ENCODE measurements at regions not wholly inside any gene's neighbourhood (a gene's known extent, or its start where the extent isn't known, plus 50 kb on each side); places are given as distances from the start of the nearest gene placed in this dataset.

DNA sequence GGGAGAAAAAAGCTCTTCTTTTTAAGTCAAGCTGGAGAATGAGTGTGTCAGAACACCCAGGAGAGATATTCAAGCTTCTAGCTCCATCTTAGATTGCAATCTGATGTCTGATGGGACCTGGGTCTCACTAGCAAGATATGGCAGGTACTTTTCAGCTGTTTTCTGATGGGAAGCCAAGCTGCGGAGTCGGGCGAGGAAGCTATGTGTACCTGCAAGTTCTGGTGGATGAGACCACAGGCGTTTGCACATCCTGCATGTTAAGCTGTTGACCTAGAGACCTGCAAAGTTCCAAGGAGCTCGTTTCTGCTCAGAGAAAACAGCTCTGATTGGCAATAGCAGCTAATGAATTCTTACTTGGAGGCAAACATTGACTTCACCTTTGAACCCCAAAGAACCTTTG lies 167.3 kb upstream of the GATB start:
- TF ChIP-seq, protein P1, sequence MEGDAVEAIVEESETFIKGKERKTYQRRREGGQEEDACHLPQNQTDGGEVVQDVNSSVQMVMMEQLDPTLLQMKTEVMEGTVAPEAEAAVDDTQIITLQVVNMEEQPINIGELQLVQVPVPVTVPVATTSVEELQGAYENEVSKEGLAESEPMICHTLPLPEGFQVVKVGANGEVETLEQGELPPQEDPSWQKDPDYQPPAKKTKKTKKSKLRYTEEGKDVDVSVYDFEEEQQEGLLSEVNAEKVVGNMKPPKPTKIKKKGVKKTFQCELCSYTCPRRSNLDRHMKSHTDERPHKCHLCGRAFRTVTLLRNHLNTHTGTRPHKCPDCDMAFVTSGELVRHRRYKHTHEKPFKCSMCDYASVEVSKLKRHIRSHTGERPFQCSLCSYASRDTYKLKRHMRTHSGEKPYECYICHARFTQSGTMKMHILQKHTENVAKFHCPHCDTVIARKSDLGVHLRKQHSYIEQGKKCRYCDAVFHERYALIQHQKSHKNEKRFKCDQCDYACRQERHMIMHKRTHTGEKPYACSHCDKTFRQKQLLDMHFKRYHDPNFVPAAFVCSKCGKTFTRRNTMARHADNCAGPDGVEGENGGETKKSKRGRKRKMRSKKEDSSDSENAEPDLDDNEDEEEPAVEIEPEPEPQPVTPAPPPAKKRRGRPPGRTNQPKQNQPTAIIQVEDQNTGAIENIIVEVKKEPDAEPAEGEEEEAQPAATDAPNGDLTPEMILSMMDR (conservative IDR thresholded peaks at IDR 0.05; ENCODE audit: low read length), result no peak
- TF ChIP-seq EZH2phosphoT487 (IDR thresholded peaks at IDR 0.05; ENCODE audit: borderline replicate concordance), result no peak

Measured in Loucy (cell line).